ENCODE measurements at regions not wholly inside any gene's neighbourhood (a gene's known extent, or its start where the extent isn't known, plus 50 kb on each side); places are given as distances from the start of the nearest gene placed in this dataset.

- DNase-seq: peak; percentile 20
Observed at GRCh38 chr2:34353509-34354113, 754.5 kb upstream of the FAM98A start.

DNA sequence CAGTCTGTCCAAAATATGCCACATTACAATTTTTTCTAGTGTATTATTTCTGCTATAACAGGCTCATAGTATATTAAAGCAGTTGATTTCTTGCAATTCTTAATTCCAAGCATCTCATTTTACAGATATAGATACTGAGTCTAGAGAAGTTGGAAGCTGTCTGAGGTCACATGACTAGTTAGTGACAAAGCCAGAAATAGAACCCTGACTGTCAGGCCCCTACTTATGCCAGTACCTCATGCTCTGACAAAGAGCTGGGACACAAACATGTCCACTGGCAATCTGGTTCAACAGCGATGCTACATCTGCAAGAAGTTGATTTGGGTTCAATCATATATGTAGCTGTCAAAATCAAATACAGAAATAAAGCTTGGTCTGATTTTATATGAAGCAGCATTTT lies 750.4 kb upstream of the FAM98A start:
- no peak for DNase-seq

DNA sequence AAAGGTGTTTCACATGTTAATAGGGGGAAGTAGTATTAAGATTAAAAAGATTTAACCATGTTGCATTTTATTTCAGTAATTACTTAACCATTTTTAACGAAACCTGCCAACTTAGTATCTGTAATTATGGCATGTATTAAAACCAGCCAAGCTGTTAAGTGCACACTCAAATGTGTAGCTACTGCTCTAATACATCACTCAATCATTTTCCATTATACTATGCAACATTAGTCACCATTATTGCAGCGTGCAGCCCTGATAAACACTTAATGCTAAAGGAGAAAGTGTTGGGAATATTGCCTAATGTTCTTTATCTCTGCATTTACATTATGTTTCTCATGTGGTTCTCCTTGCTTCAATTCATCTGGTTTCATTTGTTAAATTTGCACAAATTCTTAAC lies 745.9 kb upstream of the FAM98A start:
- no peak for DNase-seq

- no peak for DNase-seq
Observed at GRCh38 chr2:34340307-34340706, 741.2 kb upstream of the FAM98A start.

DNA sequence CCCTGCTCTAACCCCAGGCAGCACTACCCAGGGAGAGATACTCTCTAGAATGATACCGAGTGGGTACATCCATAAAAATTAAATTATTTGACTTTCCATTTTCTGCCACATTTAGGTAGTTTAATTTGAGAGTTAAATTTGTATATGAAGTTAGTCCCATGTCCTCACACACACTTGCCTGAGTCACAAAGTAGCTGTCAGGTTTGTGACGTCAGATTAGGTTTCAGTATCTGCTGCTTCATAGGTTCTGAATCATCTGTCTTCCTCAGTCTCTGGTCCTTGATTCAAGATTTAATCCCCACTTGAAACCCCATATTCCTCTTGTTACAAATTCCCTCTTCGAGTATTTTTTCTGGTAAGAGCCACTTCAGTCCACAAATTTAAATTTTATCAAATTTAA lies 738.6 kb upstream of the FAM98A start:
- no peak for DNase-seq

DNA sequence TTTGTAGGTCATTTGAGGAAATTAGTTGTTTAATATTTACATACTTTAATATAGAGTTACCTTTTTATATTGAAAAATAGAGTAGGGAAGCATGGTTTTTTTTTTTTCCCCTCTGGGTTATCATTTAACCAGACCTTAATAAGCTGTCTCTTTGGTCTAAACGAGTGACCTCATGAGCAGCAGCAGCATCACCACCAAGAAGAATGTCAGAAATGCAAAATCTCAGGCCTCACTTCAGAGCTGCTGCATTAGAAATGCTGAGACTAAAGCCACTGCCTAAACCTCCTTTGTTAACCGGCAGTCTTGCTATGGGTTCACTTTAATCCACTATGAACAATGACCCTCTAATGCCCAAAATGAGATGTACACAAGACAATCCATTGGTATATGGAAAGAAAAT lies 733.7 kb upstream of the FAM98A start:
- no peak for DNase-seq

DNA sequence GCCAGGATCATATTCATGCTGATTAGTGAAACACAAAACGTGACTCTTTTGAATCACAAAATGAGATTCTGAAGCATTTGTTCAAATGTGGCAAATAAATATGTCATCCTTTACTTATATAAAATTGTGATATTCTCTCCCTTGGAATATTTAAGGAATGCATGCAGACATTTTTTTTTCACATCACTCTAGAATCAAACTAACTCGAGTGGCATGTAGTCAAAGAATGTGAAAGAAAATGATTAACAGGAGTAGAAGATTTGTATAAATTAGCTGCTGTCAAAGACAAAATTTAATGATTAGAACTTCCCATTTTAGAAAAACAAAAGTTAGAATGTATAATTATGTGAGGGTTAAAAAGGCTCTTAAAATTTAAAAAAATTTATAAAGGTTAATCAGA lies 721.0 kb upstream of the FAM98A start:
- DNase-seq: no peak

DNA sequence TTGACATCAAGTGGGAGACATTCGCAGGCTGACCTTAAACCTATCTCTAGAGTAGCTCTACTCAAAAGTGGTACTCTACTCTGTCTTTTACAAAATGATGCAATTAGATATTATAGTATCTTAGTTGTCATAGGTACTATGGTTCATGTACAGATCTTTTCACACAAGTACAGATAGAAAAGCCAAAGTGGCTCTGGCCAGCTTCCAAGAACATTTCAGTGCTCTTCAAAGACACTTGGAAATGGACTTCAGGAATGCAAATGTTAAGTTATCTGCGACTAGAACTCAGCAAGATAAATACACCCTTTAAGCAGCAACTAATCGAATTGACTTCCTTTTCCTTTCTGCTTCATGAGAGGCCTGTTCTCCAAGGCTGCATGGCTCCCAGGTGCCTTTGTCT lies 718.7 kb upstream of the FAM98A start:
- no peak for DNase-seq

DNA sequence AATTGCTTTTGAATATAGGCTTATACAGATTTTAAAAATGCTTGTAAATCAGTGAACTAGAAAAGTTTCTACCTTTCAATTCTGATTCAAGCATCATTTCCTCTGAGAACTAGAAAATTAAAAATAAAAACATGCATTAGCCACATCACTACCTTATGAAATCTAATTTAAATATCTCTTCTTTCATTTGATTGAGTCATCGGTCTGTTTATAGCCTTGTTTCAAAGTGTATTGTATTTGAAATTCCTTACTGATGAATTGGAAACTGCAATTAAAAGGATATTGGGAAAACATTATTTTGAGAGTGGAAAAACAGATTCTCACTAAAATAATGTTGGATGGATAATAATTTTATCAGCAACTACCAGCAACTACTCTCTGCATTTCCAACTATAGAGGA lies 717.7 kb upstream of the FAM98A start:
- DNase-seq: no peak

GRCh38 chr2:34311816-34312215 lies 712.7 kb upstream of the FAM98A start:
- no peak for DNase-seq

- no peak for DNase-seq
Observed at GRCh38 chr2:34308140-34308539, 709.0 kb upstream of the FAM98A start.

GRCh38 chr2:34307636-34308035 lies 708.5 kb upstream of the FAM98A start:
- DNase-seq: no peak

GRCh38 chr2:34306745-34307144 lies 707.6 kb upstream of the FAM98A start:
- no peak for DNase-seq

DNA sequence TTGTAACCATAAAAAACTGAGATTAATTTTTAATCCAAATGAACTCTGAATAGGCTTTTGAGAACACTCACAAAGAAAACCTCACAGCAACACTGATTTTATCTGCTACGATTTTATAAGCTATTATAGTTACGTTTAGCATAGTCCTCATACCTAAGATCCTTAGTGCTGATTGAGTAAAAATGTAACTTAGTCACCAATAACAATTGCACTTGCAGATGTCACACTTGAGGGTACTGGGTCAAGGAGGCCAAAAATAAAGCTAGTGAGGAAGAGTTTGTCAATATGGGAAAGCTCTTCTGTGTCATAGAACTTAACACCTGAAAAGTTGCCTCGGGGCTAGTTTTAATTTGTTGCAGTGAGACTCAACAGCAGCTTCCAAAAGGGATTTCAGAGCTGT lies 706.5 kb upstream of the FAM98A start:
- no peak for DNase-seq

- no peak for DNase-seq
Observed at GRCh38 chr2:34294961-34295360, 695.9 kb upstream of the FAM98A start.

- no peak for DNase-seq
Observed at GRCh38 chr2:34291076-34291475, 692.0 kb upstream of the FAM98A start.

DNA sequence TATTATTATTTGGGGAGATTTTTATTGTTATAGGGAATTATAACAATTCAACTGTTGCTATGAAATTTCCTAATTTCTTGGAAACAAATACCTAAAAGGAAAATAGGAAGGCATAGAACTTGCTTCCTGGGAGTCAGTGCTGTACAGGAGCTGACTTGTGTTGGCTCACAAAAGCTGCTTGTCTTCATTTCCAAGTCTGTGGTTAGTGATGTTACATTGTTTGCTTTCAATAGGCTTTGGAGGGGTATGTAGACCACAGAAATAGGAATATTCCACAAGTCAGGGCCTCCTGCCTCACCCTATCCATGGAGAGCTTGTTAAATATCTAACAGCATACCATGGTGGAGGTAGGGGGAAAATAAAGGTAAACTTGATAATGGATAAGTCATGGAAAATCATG lies 688.9 kb upstream of the FAM98A start:
- no peak for DNase-seq

DNA sequence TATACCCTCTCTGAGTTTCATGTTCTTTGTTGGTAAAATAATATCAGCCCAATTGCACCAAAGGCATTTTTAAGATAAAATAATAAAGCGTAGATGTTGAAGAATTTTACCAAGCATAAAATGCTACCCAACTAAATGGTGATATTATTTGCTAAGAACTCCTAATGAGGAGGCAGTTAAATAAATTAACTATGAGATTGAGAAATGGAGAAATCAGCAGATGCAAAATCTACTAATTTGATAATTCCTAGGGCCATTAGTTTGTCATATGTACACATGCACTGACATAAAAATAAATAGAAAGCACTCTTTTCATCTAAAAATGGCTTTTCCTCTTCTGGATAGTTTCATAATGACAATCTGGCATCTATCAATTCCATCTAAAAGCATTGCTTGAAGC lies 681.5 kb upstream of the FAM98A start:
- DNase-seq: no peak

- no peak for DNase-seq
Observed at GRCh38 chr2:34266908-34267697, 668.0 kb upstream of the FAM98A start.

DNA sequence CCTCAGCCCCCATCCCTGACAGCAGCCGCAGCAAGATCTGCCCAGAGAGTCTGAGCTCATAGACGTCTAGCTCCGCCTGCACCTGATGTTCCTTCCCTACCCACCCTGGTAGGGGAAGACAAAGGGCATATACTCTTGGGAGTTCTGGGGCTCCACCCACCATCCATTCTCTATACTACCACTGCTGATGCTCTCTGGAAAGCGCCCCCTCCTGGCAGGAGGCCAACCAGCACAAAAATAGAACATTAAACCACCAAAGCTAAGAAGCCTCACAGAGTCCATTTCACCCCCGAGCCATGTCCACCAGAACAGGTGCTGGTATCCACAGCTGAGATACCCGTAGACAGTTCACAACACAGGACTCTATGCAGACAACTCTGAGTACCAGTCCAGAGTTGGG lies 662.6 kb upstream of the FAM98A start:
- DNase-seq: no peak

DNA sequence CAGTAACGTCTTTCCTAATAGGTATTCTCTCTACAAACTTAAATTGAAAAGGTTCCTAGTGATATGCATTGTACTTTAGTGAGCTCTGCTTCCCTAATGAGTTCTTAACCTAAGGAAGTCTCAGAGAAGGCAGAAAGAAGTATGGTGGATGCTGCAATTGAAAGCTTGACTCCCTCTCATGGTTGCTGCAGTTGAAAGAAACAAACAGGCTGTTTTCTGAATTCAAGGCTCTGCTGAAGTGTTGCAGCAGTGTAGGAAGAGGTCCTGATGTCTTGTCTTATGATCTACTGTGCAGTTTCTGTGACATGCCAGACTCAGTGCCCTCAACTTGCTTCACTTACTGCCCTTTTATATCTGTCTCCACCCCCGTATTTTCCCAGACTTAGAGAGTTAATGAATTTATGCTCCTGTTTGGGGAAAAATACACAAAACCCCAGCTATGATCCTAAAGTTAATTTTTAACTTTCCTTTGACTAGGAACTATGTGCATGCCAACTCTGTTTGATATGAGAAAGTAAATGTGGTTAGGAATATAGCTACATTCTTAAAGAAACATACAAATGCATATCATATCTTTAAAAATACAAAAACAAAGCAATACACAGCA lies 655.3 kb upstream of the FAM98A start:
- DNase-seq: no peak

DNA sequence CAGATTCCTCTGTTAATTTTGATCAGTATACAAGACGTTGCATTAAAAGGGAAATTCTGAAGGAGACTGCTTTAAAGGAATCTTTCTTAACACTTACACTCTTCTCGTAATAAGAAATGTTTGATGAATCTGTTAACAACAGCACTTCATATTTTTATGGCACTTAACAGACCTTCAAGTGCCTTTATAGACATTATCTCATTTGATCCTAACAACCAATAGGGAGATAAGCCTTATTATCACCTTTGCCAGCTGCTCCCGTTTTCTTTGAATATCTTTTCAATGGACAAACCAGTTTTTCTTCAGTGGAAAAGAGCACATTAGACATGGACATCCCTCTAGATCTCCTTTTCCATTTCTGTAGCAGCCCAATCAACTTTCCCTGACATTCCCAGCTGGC lies 653.0 kb upstream of the FAM98A start:
- no peak for DNase-seq

- no peak for DNase-seq
Observed at GRCh38 chr2:34251578-34251977, 652.5 kb upstream of the FAM98A start.

DNA sequence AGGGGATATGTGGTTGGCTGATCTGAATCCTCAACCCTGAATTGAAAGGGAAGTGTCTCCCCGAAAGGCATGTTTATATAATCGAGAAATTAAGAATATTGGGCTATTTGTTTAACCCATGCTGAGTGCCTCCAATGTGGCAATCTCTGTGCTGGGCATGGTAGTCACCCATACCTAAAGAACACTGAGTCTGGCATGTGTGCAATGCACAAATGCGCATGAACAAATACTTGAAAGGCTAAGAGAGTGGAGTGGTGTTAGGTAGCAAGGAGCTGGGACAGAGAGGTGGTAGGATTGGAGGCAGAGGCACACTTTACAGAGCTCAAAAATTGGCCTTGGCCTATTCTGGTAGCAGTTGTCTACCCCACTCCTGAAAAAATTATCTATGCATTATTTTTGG lies 645.1 kb upstream of the FAM98A start:
- no peak for DNase-seq

DNA sequence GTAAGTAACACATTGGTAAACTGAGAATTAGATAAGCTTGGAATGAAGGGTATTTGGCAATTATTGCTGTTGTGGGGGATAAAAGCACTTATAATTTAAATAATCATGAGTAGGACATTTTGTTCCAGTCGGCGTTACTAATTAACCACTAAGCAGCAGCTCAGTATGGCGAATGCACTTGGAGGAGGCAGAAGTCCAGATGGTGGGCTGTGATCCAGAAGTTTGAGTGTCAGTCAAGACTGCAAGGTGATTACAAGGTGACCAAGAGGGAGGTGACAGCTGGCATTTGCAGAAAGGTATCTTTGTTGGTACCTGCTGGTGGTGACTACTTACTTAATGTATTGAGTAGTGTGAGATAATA lies 643.6 kb upstream of the FAM98A start:
- no peak for DNase-seq
